ENCODE measurements at regions not wholly inside any gene's neighbourhood (a gene's known extent, or its start where the extent isn't known, plus 50 kb on each side); places are given as distances from the start of the nearest gene placed in this dataset.

DNA sequence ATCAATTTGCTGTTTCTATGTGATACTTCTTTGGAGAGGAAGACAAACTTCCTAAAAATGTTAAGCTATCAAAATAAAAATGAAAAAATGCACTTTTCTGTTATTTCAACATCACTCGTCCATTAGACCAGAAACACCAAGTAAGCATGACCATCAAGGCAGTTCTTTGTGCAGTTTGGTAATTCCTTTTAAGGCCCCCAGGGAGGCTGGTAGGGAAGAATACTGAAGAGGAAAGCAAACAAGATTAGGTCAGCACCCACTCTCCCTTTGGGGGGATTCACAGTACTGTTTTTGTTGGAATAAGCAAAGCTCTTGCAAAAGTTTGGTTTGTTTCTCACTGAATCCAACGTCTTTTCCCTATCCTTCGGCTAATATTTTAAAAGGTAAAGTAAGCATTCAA lies 206.8 kb upstream of the SLC35B3 start:
- Mint-ChIP-seq H3K4me3 (ENCODE audit: low read depth, unreplicated experiment) (no peak overlapping the region), H3K27me3 (ENCODE audit: unreplicated experiment) (no peaks in the 10 kb centered on the region), H3K9me3 (ENCODE audit: low read depth, unreplicated experiment) (peaks cover 10% of the 10 kb centered on the region), H3K27ac (ENCODE audit: unreplicated experiment) (no peak overlapping the region), H3K36me3 (ENCODE audit: insufficient read depth, unreplicated experiment) (no peaks in the 10 kb centered on the region), H3K4me1 (ENCODE audit: low read depth, unreplicated experiment) (no peaks in the 10 kb centered on the region)
- BruUV-seq (replicated peaks): no TSS peak
- CTCF ChIA-PET: no interaction called here
- TF ChIP-seq, protein P1, sequence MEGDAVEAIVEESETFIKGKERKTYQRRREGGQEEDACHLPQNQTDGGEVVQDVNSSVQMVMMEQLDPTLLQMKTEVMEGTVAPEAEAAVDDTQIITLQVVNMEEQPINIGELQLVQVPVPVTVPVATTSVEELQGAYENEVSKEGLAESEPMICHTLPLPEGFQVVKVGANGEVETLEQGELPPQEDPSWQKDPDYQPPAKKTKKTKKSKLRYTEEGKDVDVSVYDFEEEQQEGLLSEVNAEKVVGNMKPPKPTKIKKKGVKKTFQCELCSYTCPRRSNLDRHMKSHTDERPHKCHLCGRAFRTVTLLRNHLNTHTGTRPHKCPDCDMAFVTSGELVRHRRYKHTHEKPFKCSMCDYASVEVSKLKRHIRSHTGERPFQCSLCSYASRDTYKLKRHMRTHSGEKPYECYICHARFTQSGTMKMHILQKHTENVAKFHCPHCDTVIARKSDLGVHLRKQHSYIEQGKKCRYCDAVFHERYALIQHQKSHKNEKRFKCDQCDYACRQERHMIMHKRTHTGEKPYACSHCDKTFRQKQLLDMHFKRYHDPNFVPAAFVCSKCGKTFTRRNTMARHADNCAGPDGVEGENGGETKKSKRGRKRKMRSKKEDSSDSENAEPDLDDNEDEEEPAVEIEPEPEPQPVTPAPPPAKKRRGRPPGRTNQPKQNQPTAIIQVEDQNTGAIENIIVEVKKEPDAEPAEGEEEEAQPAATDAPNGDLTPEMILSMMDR (IDR thresholded peaks at IDR 0.05; ENCODE audit: unreplicated experiment): no peak
- DNase-seq: no peak
- intact Hi-C loops (cut with micrococcal nuclease; ENCODE audit: unreplicated experiment): no loop called here

DNA sequence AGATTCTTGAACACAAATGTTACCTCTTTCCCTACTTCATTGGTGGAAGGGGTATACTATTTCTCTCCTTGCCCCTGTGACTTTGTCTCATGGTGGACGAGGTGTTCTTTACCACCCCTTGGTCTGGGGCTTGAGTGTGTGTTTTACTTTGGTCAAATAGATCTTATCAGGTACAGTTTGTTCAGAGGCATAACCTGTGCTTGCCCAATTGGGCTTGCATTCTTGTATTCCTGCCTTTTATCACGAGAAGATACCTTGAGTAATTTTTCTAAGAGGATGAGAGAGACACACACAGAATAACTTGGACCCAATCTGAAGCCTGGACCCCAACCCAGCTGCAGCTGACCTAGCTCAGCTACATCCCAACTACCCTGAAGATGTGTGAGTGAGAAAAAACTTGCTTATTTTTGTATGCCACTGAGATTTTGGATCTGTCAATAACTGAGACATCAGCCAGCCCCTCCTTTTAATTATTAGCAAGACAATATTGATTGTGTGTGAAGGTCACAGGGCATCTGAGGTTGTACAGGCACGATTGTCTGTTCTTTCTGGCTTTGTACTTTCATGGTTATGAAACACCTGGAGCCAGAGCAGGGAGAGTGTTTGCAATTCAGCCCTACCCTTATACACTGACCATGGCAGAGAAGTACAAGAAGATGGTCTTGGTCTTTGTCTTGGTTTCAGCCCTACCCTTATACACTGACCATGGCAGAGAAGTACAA lies 204.7 kb upstream of the SLC35B3 start:
- CTCF ChIA-PET: no interaction called here
- no peaks in the 10 kb centered on the region for H3K27me3 Mint-ChIP-seq (ENCODE audit: unreplicated experiment)

DNA sequence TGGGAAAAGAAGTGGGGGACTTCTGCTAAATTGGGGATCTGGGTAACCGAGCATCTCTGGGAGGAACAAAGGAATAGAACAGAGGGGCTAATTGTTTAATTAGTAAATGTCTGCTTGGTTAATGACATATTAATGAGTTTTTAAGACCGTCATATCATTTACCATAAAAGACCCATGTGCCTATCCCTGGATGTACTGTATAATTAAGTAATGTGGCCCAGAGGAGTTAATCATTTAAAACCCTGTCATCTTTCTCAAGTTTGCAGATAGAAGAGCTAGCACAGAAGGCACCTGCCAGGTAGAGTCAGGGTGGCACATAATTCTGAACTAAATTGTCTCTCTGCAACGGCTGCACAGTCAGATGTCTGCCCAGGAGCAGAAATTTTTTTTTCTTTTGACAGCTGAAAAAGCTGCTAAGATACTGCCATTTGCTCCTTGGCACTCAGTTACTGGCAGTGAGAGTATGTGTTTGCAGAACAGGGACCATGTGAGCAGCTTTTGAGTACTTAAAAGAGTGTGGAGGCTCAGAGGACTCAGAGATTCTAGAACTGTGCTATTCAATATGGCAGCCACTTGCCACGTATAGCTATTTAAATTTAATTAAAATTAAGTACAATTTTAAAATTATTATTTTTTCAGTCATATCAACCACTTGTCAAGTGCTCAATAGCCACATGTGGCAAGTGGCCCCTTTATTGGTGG lies 202.7 kb upstream of the SLC35B3 start:
- Mint-ChIP-seq H3K27me3 (ENCODE audit: unreplicated experiment) (no peaks in the 10 kb centered on the region), H3K27ac (ENCODE audit: unreplicated experiment) (no peak overlapping the region), H3K4me3 (ENCODE audit: low read depth, unreplicated experiment) (no peak overlapping the region), H3K36me3 (ENCODE audit: insufficient read depth, unreplicated experiment) (no peaks in the 10 kb centered on the region), H3K9me3 (ENCODE audit: low read depth, unreplicated experiment) (peaks cover 5% of the 10 kb centered on the region), H3K4me1 (ENCODE audit: low read depth, unreplicated experiment) (no peaks in the 10 kb centered on the region)
- DNase-seq: no peak
- TF ChIP-seq, protein P1 (IDR thresholded peaks at IDR 0.05; ENCODE audit: unreplicated experiment): no peak
- CTCF ChIA-PET: no interaction called here
- intact Hi-C loops (cut with micrococcal nuclease; ENCODE audit: unreplicated experiment): no loop called here
- no TSS peak for BruUV-seq (replicated peaks)

More for the DNA sequence above, 204.7 kb upstream of the SLC35B3 start:
- no peak overlapping the region for H3K4me3 Mint-ChIP-seq (ENCODE audit: low read depth, unreplicated experiment)
- no peaks in the 10 kb centered on the region for H3K36me3 Mint-ChIP-seq (ENCODE audit: insufficient read depth, unreplicated experiment)
- H3K9me3 Mint-ChIP-seq (ENCODE audit: low read depth, unreplicated experiment): peaks cover 10% of the 10 kb centered on the region
- TF ChIP-seq, protein P1 (IDR thresholded peaks at IDR 0.05; ENCODE audit: unreplicated experiment): no peak
- H3K27ac Mint-ChIP-seq (ENCODE audit: unreplicated experiment): no peak overlapping the region
- intact Hi-C loops (cut with micrococcal nuclease; ENCODE audit: unreplicated experiment): no loop called here
- DNase-seq: no peak
- no peaks in the 10 kb centered on the region for H3K4me1 Mint-ChIP-seq (ENCODE audit: low read depth, unreplicated experiment)
- no TSS peak for BruUV-seq (replicated peaks)

DNA sequence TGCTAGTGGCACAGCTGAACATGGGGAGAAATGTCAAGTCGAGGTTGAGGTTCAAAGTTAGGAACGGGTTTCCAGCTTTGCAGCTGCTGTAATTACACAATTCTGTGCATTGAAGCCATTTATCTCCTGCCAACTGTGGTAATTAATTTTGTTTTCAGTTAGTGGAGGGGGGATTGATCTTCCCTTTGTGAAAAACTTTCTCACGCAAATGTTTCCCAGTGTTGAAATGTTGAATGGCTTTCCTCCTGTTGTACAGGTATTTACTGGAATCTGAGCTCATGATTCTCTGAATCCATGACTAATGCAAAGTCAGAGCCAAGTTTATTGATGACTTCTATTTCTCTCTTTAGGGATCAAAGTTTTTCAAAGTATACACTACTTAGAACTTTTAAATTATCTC lies 198.4 kb upstream of the SLC35B3 start:
- no peaks in the 10 kb centered on the region for H3K27me3 Mint-ChIP-seq (ENCODE audit: unreplicated experiment)
- DNase-seq: no peak
- TF ChIP-seq, protein P1 (IDR thresholded peaks at IDR 0.05; ENCODE audit: unreplicated experiment): no peak
- H3K4me3 Mint-ChIP-seq (ENCODE audit: low read depth, unreplicated experiment): no peak overlapping the region
- no peaks in the 10 kb centered on the region for H3K36me3 Mint-ChIP-seq (ENCODE audit: insufficient read depth, unreplicated experiment)
- intact Hi-C loops (cut with micrococcal nuclease; ENCODE audit: unreplicated experiment): no loop called here
- CTCF ChIA-PET: no interaction called here
- BruUV-seq (replicated peaks): no TSS peak
- H3K27ac Mint-ChIP-seq (ENCODE audit: unreplicated experiment): no peak overlapping the region
- no peaks in the 10 kb centered on the region for H3K4me1 Mint-ChIP-seq (ENCODE audit: low read depth, unreplicated experiment)
- H3K9me3 Mint-ChIP-seq (ENCODE audit: low read depth, unreplicated experiment): no peaks in the 10 kb centered on the region
